ENCODE measurements at regions not wholly inside any gene's neighbourhood (a gene's known extent, or its start where the extent isn't known, plus 50 kb on each side); places are given as distances from the start of the nearest gene placed in this dataset.
"Not testable (repeated sequence)": the region's sequence is repeated elsewhere in the genome, so short reads cannot be mapped to it uniquely, and the experiment has no call there.

DNA sequence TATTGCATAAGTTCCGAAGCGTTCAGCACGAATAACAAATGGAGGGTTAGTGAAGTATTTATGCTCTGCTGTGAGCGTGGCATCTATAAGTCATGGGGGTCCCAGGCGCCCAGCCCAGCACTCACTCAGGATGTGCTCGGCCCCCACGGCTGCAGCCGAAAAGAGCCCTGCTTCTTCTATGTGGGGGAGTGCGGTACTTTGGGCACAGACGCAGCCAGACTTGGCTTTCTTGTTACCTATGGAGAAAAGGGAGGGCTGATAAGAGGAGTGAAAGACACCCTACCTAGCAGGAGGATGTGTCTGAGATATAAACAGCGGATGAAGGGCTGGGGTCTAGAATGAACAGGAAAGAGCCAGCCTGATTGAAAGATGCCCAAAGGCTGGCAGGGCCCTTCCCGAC, 51.4 kb downstream of the MRPL36 start:
- DNase-seq (ENCODE audit: low spot score), result no peak

DNA sequence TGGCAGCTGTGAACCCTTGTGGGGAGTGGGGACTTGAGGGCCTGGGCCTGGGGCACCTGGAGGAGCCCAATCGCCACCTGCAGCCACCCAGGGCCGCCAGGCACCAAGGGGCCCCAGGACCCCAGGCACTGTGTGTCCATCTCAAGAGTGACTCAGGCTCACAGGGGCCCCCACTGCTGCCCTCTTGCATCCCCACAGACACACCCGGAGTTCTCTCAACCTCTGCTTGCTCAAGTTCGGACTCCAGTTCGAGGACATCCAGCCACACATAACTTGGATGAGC, 51.9 kb downstream of the MRPL36 start:
- no peak for DNase-seq (ENCODE audit: low spot score)

DNA sequence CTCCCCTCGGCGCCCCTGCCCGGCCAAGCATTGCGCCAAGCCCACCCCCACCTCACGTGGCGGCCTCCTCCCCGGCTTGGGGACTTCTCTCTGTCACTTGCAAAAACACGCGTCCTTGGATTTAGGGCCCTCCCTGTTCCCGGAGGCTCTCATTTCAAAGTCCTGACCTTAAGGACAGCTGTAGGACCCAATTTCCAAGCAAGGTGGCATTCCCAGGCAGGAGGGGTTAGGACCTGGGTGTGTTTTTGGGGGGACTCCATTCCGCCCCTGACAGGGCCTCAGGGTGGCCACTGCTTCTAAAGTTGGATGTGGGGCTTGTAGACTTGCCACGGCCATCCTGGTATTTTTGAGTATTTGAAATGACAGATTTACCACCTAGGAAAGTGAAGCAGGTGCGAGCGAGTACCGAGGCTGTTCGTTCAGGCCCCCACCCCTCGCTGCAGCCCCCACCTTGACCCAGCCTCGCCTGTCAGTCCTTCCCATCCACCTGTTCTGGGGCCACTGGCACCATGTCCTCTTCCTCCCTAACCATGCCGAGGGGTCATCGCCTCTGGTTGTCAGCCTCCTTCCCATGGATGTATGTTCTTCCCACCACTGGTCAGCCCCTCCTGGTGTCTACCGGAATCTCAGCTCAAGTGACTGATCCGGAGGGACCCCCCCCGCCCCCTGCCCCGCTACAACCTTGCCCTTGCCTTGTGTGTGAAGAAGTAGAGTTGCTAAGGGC, 52.4 kb downstream of the MRPL36 start:
- DNase-seq (ENCODE audit: low spot score), result no peak

DNA sequence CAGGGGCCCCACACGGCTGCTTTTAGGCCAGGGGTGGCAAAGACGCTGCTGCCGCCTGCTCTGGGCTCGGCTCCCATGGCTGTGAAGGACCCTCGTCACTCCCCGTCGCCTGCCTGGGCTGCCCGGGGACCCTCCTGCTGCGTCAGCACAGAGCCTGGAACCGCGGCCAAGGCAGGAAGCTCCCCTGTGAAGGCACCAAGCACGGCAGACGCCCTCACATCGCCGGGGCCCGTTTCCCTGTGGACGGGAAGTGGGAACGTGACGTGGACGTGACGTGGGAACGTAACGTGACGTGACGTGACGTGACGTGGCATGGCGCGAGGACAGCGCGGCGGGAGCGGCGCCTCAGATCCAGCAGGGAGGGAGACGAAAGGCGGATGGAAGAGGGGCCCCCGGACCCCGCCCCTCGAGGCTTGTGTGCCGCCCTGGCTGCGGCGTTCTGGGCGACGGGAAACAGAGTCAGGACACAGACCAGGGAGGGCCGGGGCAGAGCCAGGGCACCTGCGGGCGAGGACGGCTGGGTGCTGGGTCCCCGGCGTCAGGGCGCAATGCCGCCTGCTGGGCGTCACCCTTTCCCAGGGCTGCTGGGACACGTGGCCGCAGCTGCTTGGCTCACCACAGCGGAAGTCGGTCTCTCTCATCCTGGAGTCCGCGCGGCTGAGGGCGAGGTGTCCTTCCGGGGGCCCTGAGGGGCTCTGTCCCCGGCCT, 53.1 kb downstream of the MRPL36 start:
- no peak for DNase-seq (ENCODE audit: low spot score)

DNA sequence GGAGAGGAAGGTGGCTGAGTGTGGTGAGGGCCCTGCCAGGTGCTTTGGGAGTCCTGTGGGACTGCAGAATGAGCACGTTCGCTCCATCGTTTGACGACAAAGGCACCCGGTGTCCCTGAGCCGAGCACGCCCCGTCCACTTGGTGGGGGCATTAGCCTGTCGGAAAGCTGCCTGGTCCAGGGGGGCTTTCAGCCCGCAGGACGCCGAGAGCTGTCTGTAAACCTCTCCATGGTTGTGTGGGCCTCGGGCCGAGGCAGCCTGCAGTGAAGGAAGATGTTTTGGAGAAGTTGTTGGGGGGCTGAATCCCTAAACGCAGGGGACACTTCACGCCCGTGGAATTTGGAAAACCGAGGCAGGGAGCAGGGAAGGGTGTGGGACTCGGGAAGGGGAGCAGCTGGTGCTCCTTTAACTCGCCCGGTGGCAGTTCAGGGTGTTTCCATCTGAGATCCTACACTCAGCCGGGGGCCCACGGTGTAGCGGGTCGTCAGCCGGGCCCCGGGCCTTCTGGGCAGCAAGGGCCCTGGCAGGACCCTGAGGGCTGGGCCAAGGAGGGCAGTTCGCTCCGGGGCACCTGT, 53.8 kb downstream of the MRPL36 start:
- no peak for DNase-seq (ENCODE audit: low spot score)

DNA sequence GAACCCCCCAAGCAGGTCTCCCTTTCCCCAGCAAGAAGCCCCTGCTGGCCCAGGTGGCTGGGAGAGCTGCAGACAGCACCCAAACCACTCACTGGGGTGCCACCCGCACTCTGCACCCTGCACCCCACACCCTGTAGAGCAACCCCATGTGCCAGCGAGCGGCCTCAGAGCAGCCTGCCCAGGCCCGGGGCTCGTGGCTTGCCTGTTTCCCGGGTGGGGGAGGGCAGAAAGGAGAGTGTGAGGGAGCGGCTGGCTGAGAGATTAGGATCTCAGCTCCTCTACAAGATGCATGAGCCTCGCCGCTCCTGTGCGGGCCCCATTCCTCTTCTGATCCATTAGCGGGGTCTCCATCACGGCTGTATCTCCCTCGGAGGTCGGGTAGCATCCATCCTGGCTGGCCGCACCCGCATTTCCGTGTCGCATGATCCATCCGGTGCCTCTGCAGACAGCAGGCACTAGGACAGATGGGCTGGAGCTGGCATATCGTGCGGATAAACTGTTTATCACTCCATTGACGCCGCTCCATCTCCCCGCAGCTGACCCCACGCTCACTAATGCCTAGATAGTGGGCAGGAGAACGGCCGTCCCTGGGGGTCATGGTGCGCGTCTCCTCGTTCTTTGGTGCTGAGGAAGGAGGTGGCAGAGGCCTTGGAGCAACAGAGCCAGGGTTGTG, 54.4 kb downstream of the MRPL36 start:
- DNase-seq (ENCODE audit: low spot score), result no peak

DNA sequence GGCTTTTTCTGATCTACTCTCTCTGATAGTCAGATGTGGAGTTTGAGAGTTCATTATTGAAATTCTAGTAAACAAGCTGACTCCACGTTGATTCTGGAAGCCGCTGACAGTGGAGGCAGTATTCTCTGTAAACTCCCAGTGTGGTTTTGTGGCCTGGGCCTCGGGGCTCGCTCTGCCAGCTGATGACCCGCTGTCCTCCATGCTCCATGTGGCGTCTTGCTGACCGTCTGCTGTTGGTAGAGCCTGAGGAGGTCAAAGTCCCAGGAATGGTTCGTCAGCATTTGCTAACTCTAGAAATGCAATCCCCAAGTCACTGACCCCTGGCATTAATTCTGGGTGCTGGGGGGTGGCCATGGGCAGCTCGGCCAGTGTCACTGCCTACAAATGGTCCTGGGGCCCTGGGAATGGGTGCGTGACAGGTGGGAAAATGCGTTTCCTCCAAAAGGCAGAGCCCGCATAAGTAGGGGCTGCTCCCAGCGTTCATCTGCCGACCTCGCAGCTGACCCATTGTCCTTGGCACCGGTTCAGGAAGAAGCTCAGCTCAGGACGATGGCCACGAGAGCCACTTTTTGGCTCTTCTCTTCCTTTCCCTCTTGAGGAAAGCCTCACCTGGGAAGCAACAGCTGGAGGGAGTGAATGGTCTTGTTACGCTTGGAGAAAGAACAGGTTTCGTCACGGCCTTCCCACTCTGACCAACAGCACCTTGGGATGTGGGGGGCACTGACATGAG, 55.1 kb downstream of the MRPL36 start:
- no peak for DNase-seq (ENCODE audit: low spot score)

DNA sequence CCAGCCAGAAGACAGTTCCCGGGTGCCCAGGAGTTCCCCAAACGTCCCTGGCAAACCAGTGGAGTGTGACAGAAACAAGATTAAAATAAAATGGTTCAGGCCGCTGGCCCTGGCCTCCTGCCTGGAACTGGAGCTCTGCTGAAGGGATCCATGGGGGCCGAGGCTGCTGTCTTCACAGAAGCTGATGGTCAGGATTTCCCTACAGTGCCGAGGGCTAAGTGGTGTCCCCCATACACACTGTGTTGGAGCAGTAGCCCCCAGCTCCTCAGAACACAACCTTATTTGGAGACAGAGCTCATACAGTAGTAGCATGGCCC, 55.9 kb downstream of the MRPL36 start:
- no peak for DNase-seq (ENCODE audit: low spot score)

DNA sequence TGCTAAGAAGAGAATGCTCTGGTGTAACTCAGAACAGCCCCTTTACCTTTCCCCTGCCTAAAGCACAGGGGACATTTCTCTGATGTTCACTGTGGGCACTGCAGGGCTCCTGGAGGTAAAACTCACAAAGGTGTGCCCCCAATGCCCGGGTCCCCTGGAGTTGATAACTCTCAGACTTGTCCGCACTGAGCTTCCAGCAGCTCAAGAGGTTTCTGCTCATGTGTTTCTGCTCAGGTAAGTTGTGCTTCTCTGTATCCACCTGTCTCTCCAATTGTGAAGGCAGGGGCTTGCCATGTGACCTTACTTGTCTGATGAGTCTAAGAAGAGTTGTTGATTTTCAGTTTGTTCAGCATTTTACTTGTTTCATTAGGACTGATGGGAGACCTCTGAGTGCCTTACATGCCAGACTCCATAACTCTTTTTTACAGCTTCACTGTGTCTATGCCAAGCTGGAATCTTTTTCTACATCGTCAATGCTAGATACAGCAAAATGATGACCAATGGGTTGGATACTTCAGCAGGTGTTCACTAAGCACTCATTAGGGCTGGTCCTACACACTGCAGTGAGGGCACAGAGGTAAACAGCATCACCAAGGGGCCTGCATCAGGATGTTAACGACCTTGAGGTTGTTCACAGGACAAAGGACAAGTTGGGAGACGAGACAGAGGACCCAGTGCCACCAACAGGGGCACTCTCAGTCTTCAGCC, 56.4 kb downstream of the MRPL36 start:
- DNase-seq (ENCODE audit: low spot score), result no peak

DNA sequence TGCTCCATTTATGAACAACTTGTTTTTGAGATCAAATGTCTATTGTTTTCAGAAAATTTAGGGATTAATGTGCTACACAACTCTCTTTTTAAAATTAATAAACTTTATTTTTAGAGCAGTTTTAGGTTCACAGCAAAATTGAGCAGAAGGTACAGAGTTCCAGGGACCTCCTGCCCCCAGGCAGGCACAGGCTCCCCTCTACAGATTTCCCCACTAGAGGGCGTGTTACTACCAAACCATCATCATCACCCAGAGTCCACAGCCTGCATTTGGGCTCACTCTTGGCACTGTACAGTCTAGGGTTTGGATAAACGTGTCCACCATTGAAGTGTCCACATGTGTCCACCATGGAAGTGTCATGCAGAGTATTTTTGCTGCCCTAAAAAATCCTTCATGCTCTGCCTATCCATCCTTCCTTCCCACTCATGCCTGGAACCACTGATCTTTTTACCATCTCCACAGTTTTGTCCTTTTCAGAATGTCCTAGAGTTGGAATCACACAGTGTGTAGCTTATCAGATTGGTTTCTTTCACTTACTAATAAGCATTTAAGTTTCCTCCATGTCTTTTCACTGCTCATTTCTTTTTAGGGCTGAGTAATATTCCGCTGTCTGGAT, 61.7 kb downstream of the MRPL36 start:
- DNase-seq (ENCODE audit: low spot score), result no peak

DNA sequence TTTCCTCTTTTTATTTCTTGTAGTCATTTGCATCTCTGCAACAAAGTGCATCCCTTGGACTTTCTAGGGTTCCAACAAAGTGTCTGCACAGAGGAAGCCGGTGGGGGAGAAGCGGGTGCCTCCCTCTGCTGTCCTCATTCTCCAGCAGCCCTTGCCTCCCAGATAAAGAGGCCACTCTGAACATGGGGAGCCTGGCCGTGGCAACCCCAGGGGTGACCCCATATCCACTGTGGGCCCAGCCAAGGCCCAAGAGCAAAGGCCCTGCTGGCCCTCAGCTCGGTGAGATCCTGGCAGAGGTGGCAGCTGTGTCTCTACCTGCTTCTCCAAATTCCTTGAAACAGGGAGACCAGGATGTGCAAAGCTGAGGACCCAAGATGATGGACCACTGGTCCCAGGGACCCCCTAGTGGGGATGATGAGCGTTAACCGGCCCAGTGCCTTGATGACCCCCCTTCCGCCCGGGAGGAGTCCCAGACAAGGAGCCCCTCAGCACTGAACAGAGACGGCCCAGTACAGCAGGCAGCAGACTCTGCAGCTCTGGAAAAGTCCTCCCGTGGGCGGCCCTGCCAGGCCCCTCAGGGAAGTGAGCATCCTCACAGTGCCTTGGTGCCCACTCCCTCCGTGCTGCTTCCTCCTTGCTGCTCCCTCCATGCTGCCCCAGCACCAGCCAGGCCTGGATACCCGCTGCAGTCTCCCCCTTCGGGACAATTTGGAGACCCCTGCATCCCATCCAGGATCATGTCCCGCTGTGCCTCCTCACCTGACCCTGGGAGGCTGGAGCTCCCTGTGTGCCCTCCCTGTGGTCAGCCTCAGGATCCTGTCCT, 62.5 kb downstream of the MRPL36 start:
- no peak for DNase-seq (ENCODE audit: low spot score)

DNA sequence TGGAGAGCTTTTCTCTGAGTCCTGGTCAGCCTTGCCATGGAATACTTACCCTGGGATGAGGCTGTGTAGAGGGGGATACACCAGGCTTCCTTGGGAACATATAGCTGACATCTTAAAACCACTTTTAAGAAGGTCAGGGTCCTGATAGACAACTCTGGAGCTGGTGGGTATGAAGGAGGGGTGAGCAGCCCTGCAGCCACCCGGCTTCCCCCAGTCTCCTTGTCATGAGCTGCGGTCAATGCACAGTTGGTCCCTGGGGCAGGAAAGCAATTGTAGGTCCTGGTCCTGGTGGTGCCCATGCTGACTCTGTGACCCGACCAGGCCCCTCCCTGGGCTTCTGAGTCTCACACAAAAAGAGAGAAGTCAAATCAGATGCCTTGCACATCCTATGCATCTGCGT, 63.6 kb downstream of the MRPL36 start:
- no peak for DNase-seq (ENCODE audit: low spot score)

DNA sequence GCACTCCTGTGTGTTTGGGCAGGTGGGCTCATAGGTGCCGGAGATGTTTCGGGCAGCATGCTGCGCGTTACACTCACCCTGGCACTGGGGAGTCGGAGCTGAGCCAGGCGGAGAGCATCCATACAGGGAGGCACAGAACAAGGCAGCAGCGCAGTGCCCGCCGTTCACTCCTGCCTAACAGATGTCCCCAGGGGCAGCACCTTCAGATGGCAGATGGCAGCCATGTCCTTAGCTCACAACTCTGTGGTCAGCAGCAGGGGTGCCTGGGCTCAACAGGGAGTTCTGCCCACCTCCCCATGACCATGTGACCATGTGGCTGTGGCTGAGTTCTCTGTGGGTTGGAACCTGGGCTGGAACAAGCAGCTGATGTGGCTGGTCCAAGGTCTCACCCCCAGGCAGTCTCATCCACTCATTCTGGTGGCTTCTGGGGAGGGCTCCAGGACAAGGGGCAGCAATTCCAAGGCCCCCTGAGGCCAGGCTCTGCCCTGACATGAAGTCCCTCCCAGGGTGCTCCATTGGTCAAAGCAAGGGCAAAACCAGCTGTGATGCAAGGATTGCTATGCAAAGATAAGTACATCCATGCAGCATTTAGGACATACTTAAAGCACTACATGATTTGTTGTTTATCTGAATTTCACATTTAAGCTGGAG, 64.2 kb downstream of the MRPL36 start:
- DNase-seq (ENCODE audit: low spot score), result no peak

DNA sequence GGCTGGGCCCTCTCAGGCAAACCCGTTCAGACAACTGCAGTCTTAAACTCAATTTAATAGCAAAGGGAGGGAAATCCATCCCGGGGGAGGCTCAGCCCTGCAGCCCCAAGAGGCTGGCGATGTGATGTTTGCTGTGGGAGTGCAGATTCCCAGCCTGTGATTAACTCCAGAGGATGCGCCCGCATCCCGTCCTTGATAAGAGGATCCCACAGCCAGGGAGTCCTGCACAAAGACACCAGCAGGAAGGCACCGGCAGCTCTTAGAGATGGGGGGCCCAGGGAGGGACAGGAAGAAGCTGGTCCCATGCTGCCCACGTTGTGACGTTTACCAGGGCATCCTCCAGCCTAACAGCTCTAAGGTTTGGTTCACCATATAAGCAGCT, 64.7 kb downstream of the MRPL36 start:
- no peak for DNase-seq (ENCODE audit: low spot score)

DNA sequence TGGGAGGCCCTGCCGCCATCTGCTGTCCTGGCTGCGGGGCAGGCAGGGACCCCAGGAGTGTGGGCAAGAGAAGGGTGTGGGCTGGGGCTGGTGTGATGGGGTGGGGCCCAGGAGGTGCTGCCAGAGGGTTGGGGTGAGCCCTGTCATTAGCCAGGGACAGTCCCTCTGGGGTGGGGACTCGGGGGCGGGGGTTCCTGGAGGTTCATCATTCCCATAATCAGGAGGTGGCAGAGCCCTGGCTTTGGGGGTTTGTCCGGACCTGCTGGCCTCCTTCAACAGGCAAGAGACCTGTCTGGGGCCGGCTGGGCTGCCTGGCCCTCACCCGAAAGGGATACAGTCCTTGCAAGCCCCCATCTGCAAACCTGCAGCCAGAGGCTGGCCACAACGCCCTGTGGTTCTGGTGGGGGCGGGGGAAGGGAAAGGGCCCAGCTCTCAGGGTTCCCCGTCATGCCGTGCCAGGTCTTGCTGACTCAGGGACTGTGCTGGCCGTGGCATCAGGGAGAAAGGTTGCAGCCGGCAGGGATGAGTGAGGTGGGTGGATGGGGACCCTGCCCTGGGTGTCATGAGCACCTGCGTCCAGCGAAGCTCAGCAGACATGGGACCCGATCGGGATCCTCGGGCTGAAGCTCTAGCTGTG, 65.2 kb downstream of the MRPL36 start:
- DNase-seq (ENCODE audit: low spot score), result no peak

DNA sequence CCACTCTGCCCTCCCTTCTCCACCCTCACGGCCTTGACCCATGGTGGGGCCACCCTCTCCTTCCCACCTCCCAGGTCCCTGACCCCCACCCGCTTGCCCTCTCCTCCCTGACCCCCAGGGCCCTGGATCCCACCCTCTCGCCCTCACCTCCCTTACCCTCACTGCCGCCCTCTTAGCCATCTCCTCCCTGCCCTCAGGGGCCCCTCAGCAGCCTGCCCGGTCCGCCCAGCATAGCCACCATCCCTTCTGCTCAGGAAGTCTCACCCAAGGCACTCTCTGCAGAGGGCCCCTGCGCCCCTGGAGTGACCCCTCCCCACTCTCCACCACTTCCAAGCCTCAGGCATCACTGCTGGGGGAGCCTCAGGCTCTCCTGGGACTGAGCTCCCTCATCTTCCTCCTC, 66.3 kb downstream of the MRPL36 start:
- no peak for DNase-seq (ENCODE audit: low spot score)

DNA sequence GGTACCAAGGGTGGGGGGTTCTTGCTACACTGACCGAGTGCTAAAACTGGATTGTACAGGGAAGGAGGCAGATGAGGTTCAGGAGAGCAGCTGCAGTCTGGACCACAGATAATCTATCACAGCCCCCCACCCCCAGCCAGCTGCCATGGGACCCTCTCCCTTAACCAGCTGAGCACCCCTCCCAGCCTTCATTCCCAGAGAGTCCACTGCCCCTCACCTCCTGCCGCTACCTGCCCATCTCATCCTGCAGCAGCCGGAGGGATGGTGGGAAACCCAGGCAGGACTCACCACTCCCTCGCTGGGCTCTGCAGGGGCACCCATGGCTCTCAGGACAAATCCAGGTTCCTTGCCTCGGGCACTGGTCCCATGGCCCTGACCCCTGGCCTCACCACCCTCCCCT, 66.7 kb downstream of the MRPL36 start:
- DNase-seq (ENCODE audit: low spot score), result no peak

DNA sequence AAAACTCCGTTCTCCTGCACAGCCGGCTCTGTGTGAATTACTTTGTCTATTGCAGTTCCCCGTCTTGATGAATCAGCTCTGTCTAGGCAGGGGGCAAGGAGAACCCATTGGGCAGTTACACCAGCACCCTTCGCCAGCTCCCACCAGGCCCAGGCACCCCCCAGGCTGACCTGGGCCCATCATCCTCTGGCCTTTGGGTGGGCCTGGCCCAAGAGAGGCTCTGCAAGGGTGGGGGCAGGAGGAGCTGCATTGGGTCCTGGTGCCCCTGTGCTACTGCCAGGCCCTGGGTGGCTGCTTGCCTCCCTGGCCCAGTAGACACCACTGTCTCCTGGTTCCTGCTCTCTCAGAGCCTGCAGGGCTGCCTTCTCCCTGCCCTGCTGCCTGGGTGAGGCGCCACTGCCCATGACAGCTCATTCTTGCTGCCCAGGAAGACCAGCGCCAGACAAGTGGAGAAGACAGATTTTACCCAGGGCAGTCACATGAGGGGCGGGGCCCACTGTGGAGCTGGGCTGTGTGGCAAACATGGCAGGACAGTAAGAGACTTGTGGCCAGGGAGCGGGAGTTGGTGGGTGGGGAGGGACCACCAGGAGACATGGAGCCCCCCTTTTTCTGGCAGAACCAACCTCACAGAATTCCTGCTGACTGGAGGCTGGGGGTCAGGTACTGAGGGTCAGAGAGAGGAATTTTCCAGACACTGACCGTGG, 67.2 kb downstream of the MRPL36 start:
- DNase-seq (ENCODE audit: low spot score), result no peak

DNA sequence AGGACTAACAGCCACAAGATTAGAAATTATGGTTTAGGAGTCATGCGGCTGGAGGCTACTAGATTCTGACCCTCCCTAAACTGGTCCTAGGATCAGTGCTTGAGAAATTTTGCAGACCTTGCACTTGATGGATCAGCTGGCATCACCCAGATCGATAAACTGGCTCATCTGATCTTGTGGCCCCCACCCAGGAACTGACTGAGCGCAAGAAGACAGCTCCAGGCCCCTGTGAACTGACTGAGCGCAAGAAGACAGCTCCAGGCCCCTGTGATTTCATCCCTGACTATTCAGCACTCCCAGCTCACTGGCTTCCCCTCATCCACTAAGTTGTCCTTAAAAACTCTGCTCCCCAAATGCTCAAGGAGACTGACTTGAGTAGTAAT, 67.8 kb downstream of the MRPL36 start:
- not testable (repeated sequence) for DNase-seq (ENCODE audit: low spot score)

All from putamen (tissue), 1 donor.